Colonic mucosa (tissue), 4 donors: ENCODE measurements at regions not wholly inside any gene's neighbourhood (a gene's known extent, or its start where the extent isn't known, plus 50 kb on each side); places are given as distances from the start of the nearest gene placed in this dataset.
"Not testable (repeated sequence)": the region's sequence is repeated elsewhere in the genome, so short reads cannot be mapped to it uniquely, and the experiment has no call there.

Experiments
- DNase-seq: peaks from one replicate; pipeline ENCODE4 v3.0.0-alpha.2; 2020
- H3K27ac ChIP-seq: fragments of 200-600 bp; one replicate; pipeline ENCODE4 v1.8.0; 2021
- H3K27me3 ChIP-seq: fragments of 200-600 bp; one replicate; pipeline ENCODE4 v1.8.0; 2021
- H3K36me3 ChIP-seq: fragments of 200-600 bp; one replicate; pipeline ENCODE4 v1.8.0; 2021
- H3K4me1 ChIP-seq: fragments of 200-600 bp; one replicate; pipeline ENCODE4 v1.8.0; 2021; ENCODE audit warnings: mild to moderate bottlenecking
- H3K4me3 ChIP-seq: fragments of 200-600 bp; one replicate; pipeline ENCODE4 v1.8.0; 2021
- H3K9ac ChIP-seq, 2 donors: one replicate each; pipeline ENCODE4 v1.7.0; 2013; ENCODE audit warnings: control low read depth in 2 of 2, low read depth in 2 of 2, low read length in 2 of 2
- H3K9me3 ChIP-seq: fragments of 200-600 bp; one replicate; pipeline ENCODE4 v1.8.0; 2021
- intact Hi-C: fragments of 100-400 bp; cut with DNase I; formaldehyde crosslinking; loops from one replicate; pipeline ENCODE4 v1.14.1; 2022
- TF ChIP-seq, protein P1 (sequence below): fragments of 200-600 bp; IDR thresholded peaks from one replicate; pipeline ENCODE4 v1.8.0; 2022; ENCODE audit warnings: antibody characterized with exemption, mild to moderate bottlenecking
- donor health status: healthy.
- donor health status: DM: no; HTN: no; CAD: no.
- donor health status: DM: no; HTN: no; CAD: no.

DNA sequence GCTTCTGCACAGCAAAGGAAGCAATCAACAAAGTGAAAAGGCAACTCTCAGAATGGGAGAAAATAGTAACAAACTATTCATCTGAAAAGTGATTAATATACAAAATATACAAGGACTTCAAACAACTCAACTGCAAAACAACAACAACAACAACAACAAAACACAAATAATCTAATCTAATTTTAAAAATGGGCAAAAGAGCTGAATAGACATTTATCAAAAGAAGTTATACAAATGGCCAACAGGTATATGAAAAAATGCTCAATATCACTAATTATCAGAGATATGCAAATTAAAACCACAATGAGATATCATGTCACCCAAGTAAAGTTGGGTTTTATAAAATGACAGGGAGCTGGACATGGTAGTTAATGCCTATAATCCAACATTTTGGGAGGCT lies 602.8 kb upstream of the DIAPH2 start:
- no peak for DNase-seq
- intact Hi-C loops = no loop called here
- TF ChIP-seq, protein P1, sequence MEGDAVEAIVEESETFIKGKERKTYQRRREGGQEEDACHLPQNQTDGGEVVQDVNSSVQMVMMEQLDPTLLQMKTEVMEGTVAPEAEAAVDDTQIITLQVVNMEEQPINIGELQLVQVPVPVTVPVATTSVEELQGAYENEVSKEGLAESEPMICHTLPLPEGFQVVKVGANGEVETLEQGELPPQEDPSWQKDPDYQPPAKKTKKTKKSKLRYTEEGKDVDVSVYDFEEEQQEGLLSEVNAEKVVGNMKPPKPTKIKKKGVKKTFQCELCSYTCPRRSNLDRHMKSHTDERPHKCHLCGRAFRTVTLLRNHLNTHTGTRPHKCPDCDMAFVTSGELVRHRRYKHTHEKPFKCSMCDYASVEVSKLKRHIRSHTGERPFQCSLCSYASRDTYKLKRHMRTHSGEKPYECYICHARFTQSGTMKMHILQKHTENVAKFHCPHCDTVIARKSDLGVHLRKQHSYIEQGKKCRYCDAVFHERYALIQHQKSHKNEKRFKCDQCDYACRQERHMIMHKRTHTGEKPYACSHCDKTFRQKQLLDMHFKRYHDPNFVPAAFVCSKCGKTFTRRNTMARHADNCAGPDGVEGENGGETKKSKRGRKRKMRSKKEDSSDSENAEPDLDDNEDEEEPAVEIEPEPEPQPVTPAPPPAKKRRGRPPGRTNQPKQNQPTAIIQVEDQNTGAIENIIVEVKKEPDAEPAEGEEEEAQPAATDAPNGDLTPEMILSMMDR = no peak
- no peaks in the 10 kb centered on the region for H3K27me3 ChIP-seq
- H3K27ac ChIP-seq = no peak overlapping the region
- H3K9ac ChIP-seq = no peak overlapping the region
- no peaks in the 10 kb centered on the region for H3K36me3 ChIP-seq
- no peak overlapping the region for H3K4me3 ChIP-seq
- H3K4me1 ChIP-seq = no peaks in the 10 kb centered on the region
- no peaks in the 10 kb centered on the region for H3K9me3 ChIP-seq

GRCh38 chrX:96094616-96095015 lies 590.0 kb upstream of the DIAPH2 start:
- no peak overlapping the region for H3K27ac ChIP-seq

DNA sequence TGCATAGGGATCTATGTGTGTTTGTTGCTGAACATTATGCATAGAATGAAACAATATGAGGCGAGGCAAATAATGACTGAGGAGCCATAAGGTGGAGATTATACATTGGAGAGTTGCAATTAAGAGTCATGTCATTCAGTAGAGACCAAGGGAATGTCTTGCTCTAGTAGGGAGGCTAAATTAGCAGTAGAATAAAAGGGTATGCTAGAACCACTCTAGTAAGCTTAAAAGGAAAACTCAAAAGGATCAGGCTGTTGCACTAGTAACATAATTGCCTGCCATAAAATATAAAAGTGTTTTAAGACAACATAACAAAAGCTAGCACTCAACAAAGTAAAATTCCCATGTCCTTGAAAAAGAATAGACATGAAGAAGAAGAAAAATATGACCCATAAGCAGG lies 586.2 kb upstream of the DIAPH2 start:
- Histone ChIP-seq H3K27ac (no peak overlapping the region), H3K36me3 (no peaks in the 10 kb centered on the region), H3K4me3 (no peak overlapping the region), H3K4me1 (no peaks in the 10 kb centered on the region), H3K27me3 (no peaks in the 10 kb centered on the region), H3K9ac (no peak overlapping the region), H3K9me3 (no peaks in the 10 kb centered on the region)
- TF ChIP-seq, protein P1 = no peak
- DNase-seq = no peak
- intact Hi-C loops = no loop called here

More at GRCh38 chrX:96094616-96095015, 590.0 kb upstream of the DIAPH2 start:
- Histone ChIP-seq H3K4me1 (no peaks in the 10 kb centered on the region), H3K9ac (no peak overlapping the region), H3K27me3 (no peaks in the 10 kb centered on the region), H3K9me3 (no peaks in the 10 kb centered on the region), H3K36me3 (no peaks in the 10 kb centered on the region), H3K4me3 (no peak overlapping the region)
- intact Hi-C loops = no loop called here
- DNase-seq = no peak
- TF ChIP-seq, protein P1 = no peak

GRCh38 chrX:96102997-96103396 lies 581.6 kb upstream of the DIAPH2 start:
- Histone ChIP-seq H3K9me3 (no peaks in the 10 kb centered on the region), H3K36me3 (no peaks in the 10 kb centered on the region), H3K4me3 (no peak overlapping the region), H3K9ac (no peak overlapping the region), H3K27me3 (no peaks in the 10 kb centered on the region), H3K27ac (no peak overlapping the region), H3K4me1 (no peaks in the 10 kb centered on the region)
- no peak for DNase-seq
- TF ChIP-seq, protein P1 = no peak
- intact Hi-C loops = no loop called here

DNA sequence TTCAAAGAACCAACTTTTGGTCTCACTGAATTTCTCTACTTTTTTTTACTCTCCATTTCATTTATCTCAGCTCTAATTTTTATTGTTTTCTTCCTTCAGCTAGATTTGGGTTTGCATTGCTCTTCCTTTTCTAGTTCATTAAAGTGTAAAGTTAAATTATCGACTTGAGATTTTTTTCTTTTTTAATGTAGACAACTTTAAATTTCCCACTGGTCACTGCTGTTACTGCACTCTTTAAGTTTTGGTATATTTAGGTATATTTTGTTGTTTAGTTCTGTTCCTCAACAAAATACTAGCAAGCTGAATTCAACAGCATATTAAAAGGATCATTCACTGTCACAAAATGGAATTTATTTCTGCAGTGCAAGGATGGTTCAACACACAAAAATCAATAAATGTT lies 572.0 kb upstream of the DIAPH2 start:
- no peaks in the 10 kb centered on the region for H3K4me1 ChIP-seq
- no peak for DNase-seq
- H3K36me3 ChIP-seq = no peaks in the 10 kb centered on the region
- no peaks in the 10 kb centered on the region for H3K27me3 ChIP-seq
- H3K27ac ChIP-seq = no peak overlapping the region
- no peak overlapping the region for H3K4me3 ChIP-seq
- H3K9ac ChIP-seq = no peak overlapping the region
- TF ChIP-seq, protein P1 = no peak
- intact Hi-C loops = no loop called here
- H3K9me3 ChIP-seq = no peaks in the 10 kb centered on the region

- H3K27ac ChIP-seq = no peak overlapping the region
- intact Hi-C loops = no loop called here
- no peak overlapping the region for H3K4me3 ChIP-seq
- H3K36me3 ChIP-seq = no peaks in the 10 kb centered on the region
- H3K27me3 ChIP-seq = no peaks in the 10 kb centered on the region
- H3K9me3 ChIP-seq = no peaks in the 10 kb centered on the region
- H3K9ac ChIP-seq = no peak overlapping the region
- H3K4me1 ChIP-seq = no peaks in the 10 kb centered on the region
- no peak for DNase-seq
- TF ChIP-seq, protein P1 = no peak
Observed at GRCh38 chrX:96126182-96126581, 558.5 kb upstream of the DIAPH2 start.

DNA sequence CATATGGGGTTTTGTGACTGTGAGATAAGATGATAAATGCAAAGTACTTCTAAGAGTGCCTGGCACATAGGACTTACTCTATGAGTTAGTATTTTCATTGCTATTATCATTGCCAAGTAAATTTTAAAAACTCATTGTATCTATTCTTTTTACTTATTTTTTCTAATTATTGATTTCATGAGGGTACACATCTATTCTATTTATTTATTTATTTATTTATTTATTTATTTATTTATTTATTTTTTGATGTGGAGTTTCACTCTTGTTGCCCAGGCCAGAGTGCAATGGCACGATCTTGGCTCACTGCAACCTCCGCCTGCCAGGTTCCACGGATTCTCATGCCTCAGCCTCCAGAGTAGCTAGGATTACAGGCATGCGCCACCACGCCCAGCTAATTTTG lies 556.6 kb upstream of the DIAPH2 start:
- H3K36me3 ChIP-seq, H3K4me3 ChIP-seq, H3K9me3 ChIP-seq, H3K27me3 ChIP-seq, H3K9ac ChIP-seq, intact Hi-C loops, H3K4me1 ChIP-seq, H3K27ac ChIP-seq, DNase-seq: not testable (repeated sequence)
